Karpas-422 (cell line): ENCODE measurements at regions not wholly inside any gene's neighbourhood (a gene's known extent, or its start where the extent isn't known, plus 50 kb on each side); places are given as distances from the start of the nearest gene placed in this dataset.
"Not testable (repeated sequence)": the region's sequence is repeated elsewhere in the genome, so short reads cannot be mapped to it uniquely, and the experiment has no call there.

ENCODE experiments used
- DNase-seq: peaks from one replicate; pipeline ENCODE4 v3.0.0-alpha.2; 2015
- H2AFZ ChIP-seq: fragments of 200-600 bp; sonication (generic); 2 replicates; pipeline ENCODE4 v1.6.1; 2014; ENCODE audit warnings: antibody characterized with exemption, low read length, mixed read lengths
- H3K27ac ChIP-seq: fragments of 200-600 bp; sonication (generic); 2 replicates; pipeline ENCODE4 v1.5.1; 2014; ENCODE audit warnings: mild to moderate bottlenecking, low read length, moderate library complexity
- H3K27me3 ChIP-seq: fragments of 200-600 bp; sonication (generic); 2 replicates; pipeline ENCODE4 v1.6.1; 2014; ENCODE audit warnings: low read length, mixed read lengths
- H3K36me3 ChIP-seq: fragments of 200-600 bp; sonication (generic); 2 replicates; pipeline ENCODE4 v1.6.1; 2014; ENCODE audit warnings: low read length, mixed read lengths; ENCODE audit not compliant: insufficient read depth
- H3K4me1 ChIP-seq: fragments of 200-600 bp; sonication (generic); 2 replicates; pipeline ENCODE4 v1.6.1; 2014; ENCODE audit warnings: mild to moderate bottlenecking, low read length, mixed read lengths
- H3K4me2 ChIP-seq: fragments of 200-600 bp; sonication (generic); 2 replicates; pipeline ENCODE4 v1.6.1; 2014; ENCODE audit warnings: low read length, low read depth, mild to moderate bottlenecking; ENCODE audit not compliant: poor library complexity, severe bottlenecking
- H3K4me3 ChIP-seq: fragments of 200-600 bp; sonication (generic); 2 replicates; pipeline ENCODE4 v1.5.1; 2014; ENCODE audit warnings: mild to moderate bottlenecking, antibody characterized with exemption, low read length, mixed read lengths
- H3K79me2 ChIP-seq: fragments of 200-600 bp; sonication (generic); 2 replicates; pipeline ENCODE4 v1.6.1; 2014; ENCODE audit warnings: mild to moderate bottlenecking, low read length, mixed read lengths
- H3K9ac ChIP-seq: fragments of 200-600 bp; sonication (generic); 2 replicates; pipeline ENCODE4 v1.6.0; 2014; ENCODE audit warnings: low read length
- H3K9me2 ChIP-seq: fragments of 200-600 bp; sonication (generic), shearing (Covaris generic); replicated peaks from 2 replicates; pipeline ENCODE4 v1.6.0; 2014; ENCODE audit warnings: mild to moderate bottlenecking, low read length, moderate library complexity; ENCODE audit not compliant: insufficient read depth
- H3K9me3 ChIP-seq: fragments of 300-700, 200-600 bp; sonication (generic); 2 replicates; pipeline ENCODE4 v1.6.1; 2014; ENCODE audit warnings: low read length, mixed read lengths
- H4K20me1 ChIP-seq: fragments of 200-600 bp; sonication (generic); 2 replicates; pipeline ENCODE4 v1.6.1; 2014; ENCODE audit warnings: mild to moderate bottlenecking, antibody characterized with exemption, low read length, low read depth; ENCODE audit not compliant: insufficient read depth

- no peaks in the 10 kb centered on the region for H4K20me1 ChIP-seq
- H3K9me2 ChIP-seq: no peaks in the 10 kb centered on the region
- no peak overlapping the region for H2AFZ ChIP-seq
- H3K9me3 ChIP-seq: peaks cover 8% of the 10 kb centered on the region
- H3K27ac ChIP-seq: no peak overlapping the region
- H3K9ac ChIP-seq: no peak overlapping the region
- no peak for DNase-seq
- no peak overlapping the region for H3K4me2 ChIP-seq
- H3K79me2 ChIP-seq: no peaks in the 10 kb centered on the region
- H3K4me1 ChIP-seq: no peaks in the 10 kb centered on the region
- no peaks in the 10 kb centered on the region for H3K36me3 ChIP-seq
- no peaks in the 10 kb centered on the region for H3K27me3 ChIP-seq
- no peak overlapping the region for H3K4me3 ChIP-seq
These were observed 395.8 kb downstream of the TFAP2B start for GRCh38 chr6:51214442-51214841.

GRCh38 chr6:51218181-51218580 is 399.5 kb downstream of the TFAP2B start:
- no peak for DNase-seq
- no peak overlapping the region for H3K4me2 ChIP-seq
- no peak overlapping the region for H2AFZ ChIP-seq
- no peaks in the 10 kb centered on the region for H3K36me3 ChIP-seq
- H3K27ac ChIP-seq: no peak overlapping the region
- no peaks in the 10 kb centered on the region for H3K79me2 ChIP-seq
- H3K4me3 ChIP-seq: no peak overlapping the region
- no peaks in the 10 kb centered on the region for H3K9me2 ChIP-seq
- H3K9me3 ChIP-seq: peaks cover 15% of the 10 kb centered on the region
- no peak overlapping the region for H3K9ac ChIP-seq
- H4K20me1 ChIP-seq: no peaks in the 10 kb centered on the region
- H3K4me1 ChIP-seq: no peaks in the 10 kb centered on the region
- H3K27me3 ChIP-seq: no peaks in the 10 kb centered on the region

- not testable (repeated sequence) for H2AFZ ChIP-seq, H3K9ac ChIP-seq, H3K4me3 ChIP-seq, H3K4me2 ChIP-seq, H4K20me1 ChIP-seq, H3K79me2 ChIP-seq, H3K4me1 ChIP-seq, H3K27ac ChIP-seq, H3K9me2 ChIP-seq, H3K27me3 ChIP-seq, H3K36me3 ChIP-seq, DNase-seq
- peaks cover 13% of the 10 kb centered on the region for H3K9me3 ChIP-seq
These were observed 406.0 kb downstream of the TFAP2B start for GRCh38 chr6:51224580-51225240.

- H3K4me3 ChIP-seq: no peak overlapping the region
- no peaks in the 10 kb centered on the region for H3K9me2 ChIP-seq
- no peaks in the 10 kb centered on the region for H3K27me3 ChIP-seq
These were observed 422.7 kb downstream of the TFAP2B start for GRCh38 chr6:51241376-51241775.

GRCh38 chr6:51249798-51250197 is 431.1 kb downstream of the TFAP2B start:
- no peak for DNase-seq
- Histone ChIP-seq H3K27me3 (no peaks in the 10 kb centered on the region), H2AFZ (no peak overlapping the region), H3K4me3 (no peak overlapping the region), H3K4me1 (no peaks in the 10 kb centered on the region), H3K27ac (no peak overlapping the region), H4K20me1 (no peaks in the 10 kb centered on the region), H3K9me2 (no peaks in the 10 kb centered on the region), H3K9me3 (peaks cover 12% of the 10 kb centered on the region; the same call in 1 of the 2 replicates), H3K79me2 (no peaks in the 10 kb centered on the region), H3K36me3 (no peaks in the 10 kb centered on the region), H3K9ac (no peak overlapping the region), H3K4me2 (no peak overlapping the region)

More at GRCh38 chr6:51241376-51241775, 422.7 kb downstream of the TFAP2B start:
- Histone ChIP-seq H3K36me3 (no peaks in the 10 kb centered on the region), H3K4me1 (no peaks in the 10 kb centered on the region), H3K9ac (no peak overlapping the region), H2AFZ (no peak overlapping the region), H3K4me2 (no peak overlapping the region), H3K9me3 (peaks cover 7% of the 10 kb centered on the region), H4K20me1 (no peaks in the 10 kb centered on the region), H3K79me2 (no peaks in the 10 kb centered on the region), H3K27ac (no peak overlapping the region)
- DNase-seq: no peak

- H2AFZ ChIP-seq: no peak overlapping the region
- no peaks in the 10 kb centered on the region for H3K27me3 ChIP-seq
- H3K4me2 ChIP-seq: no peak overlapping the region
- no peaks in the 10 kb centered on the region for H3K36me3 ChIP-seq
- H3K27ac ChIP-seq: no peak overlapping the region
- no peaks in the 10 kb centered on the region for H3K4me1 ChIP-seq
- H3K9ac ChIP-seq: no peak overlapping the region
- no peaks in the 10 kb centered on the region for H3K9me2 ChIP-seq
- peaks cover 10% of the 10 kb centered on the region; the same call in 1 of the 2 replicates for H3K9me3 ChIP-seq
- no peak overlapping the region for H3K4me3 ChIP-seq
- no peaks in the 10 kb centered on the region for H4K20me1 ChIP-seq
- DNase-seq: no peak
- no peaks in the 10 kb centered on the region for H3K79me2 ChIP-seq
These were observed 431.6 kb downstream of the TFAP2B start for GRCh38 chr6:51250317-51250716.

GRCh38 chr6:51257938-51258337 is 439.3 kb downstream of the TFAP2B start:
- H2AFZ ChIP-seq: no peak overlapping the region
- no peaks in the 10 kb centered on the region for H3K4me1 ChIP-seq
- H3K36me3 ChIP-seq: no peaks in the 10 kb centered on the region
- H3K79me2 ChIP-seq: no peaks in the 10 kb centered on the region
- peaks cover 3% of the 10 kb centered on the region; the same call in 1 of the 2 replicates for H3K9me3 ChIP-seq
- 0 out of 2 replicates have a peak, but pooled peaks cover 2% of the 10 kb centered on the region for H3K9me2 ChIP-seq
- H3K27me3 ChIP-seq: no peaks in the 10 kb centered on the region
- no peak overlapping the region for H3K4me3 ChIP-seq
- H3K9ac ChIP-seq: no peak overlapping the region
- no peak overlapping the region for H3K27ac ChIP-seq
- H3K4me2 ChIP-seq: no peak overlapping the region
- no peaks in the 10 kb centered on the region for H4K20me1 ChIP-seq
- DNase-seq: no peak

- Histone ChIP-seq H3K4me1 (no peaks in the 10 kb centered on the region), H3K4me3 (no peak overlapping the region), H3K9ac (no peak overlapping the region), H3K9me2 (0 out of 2 replicates have a peak, but pooled peaks cover 2% of the 10 kb centered on the region), H4K20me1 (no peaks in the 10 kb centered on the region), H3K79me2 (no peaks in the 10 kb centered on the region), H3K27ac (no peak overlapping the region), H2AFZ (no peak overlapping the region), H3K4me2 (no peak overlapping the region), H3K27me3 (no peaks in the 10 kb centered on the region), H3K9me3 (no peaks in the 10 kb centered on the region), H3K36me3 (no peaks in the 10 kb centered on the region)
- DNase-seq: no peak
These were observed 441.3 kb downstream of the TFAP2B start for GRCh38 chr6:51260003-51260402.
